Hematopoietic multipotent progenitor cell treated with erythropoietin and hydrocortisone succinate and interleukin-3 and kit ligand, for 6 days (in vitro differentiated cells): ENCODE measurements at regions not wholly inside any gene's neighbourhood (a gene's known extent, or its start where the extent isn't known, plus 50 kb on each side); places are given as distances from the start of the nearest gene placed in this dataset.

Source experiments
- DNase-seq: peaks from one replicate; pipeline ENCODE4 v3.0.0-alpha.2; 2015

DNA sequence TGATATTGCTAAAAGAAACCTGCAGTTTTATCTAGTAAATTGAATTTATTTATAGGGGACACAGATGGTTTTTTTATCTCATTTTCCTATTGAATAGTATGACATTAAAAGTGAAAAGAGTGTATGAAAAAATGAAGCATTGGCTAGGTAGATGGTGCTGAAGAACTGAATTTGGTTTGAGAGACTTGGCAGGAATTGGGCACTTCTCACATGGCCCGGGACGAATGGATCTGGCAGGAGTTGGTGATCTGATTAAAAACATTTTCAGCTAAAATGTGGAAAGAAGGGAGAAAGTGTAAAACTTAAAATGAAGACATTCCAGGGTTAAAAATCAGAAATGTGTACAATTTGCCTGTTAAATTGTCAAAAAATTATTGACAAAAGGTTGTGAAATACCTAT, 1088.5 kb upstream of the PABPC4L start:
- no peak for DNase-seq

DNA sequence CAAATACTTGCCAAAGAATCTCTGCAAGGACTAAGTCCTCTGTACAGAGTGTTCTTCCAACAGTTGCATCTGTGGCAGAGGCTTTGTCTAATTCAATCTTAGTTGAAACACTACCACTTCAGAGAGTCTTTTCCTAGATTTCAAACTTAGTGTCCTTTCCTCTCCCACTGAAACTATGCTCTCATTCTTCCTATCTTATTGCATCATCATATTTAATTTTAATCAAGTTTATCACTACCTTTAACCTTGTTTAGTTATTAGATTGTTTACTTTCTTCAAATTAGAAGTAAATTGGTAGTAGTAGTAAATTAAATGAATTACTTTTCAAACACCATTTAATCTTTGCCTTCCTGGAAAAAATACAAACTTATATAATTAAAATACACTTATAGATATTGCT, 1082.3 kb upstream of the PABPC4L start:
- DNase-seq, result no peak

DNA sequence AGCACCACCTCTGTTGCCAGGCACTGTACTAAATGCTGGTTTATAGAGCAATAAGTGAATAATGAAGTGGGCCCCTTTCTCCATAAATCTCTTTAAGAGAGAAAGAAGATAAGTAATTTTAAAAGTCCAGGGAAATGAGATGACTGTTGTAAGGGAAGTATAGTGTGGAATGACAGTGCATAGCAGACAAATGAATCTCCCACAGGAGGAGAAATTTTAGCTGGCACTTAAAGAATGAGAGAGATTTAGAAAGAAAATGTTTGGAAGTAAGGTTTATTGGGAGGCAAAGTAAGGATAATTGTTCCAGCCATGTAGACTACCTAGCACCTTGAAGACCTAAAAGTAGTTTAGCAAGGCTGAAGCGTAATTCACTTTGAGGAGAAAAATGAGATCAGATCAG, 1081.1 kb upstream of the PABPC4L start:
- no peak for DNase-seq

DNA sequence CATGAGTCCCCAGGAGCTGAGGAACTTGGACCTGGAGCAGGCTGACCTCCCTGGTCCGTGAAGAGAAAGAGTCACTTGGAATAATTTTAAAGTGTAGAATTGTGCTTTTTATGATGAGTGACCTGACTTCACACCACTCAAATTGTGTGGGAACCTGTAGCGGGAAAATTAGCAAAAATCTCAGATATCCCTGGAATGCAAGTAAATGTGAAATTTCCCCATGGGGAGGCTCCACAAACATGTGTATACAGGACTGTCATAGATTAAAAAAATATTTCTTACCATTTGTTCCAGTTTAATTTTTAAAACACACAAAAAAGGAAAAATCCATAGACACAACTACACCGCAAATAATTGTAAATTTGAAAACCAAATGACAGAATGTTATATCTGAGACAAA, 1079.6 kb upstream of the PABPC4L start:
- DNase-seq, result no peak

DNA sequence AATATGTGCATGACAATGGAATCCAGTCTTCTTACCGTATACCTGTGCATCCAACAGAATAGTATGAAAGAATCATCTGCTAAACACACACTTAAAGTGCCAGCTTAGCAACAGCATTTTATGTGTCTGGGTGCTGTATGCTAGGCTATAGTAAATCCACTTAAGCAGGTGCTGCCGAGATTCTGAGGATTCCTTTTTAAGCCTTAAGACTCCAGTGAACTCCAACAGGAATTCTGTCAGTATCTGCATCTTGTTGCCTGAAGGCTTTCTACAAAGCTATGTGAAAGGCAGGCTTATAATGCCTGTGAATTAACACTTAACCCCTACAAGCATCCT, 1076.4 kb upstream of the PABPC4L start:
- DNase-seq, result no peak

DNA sequence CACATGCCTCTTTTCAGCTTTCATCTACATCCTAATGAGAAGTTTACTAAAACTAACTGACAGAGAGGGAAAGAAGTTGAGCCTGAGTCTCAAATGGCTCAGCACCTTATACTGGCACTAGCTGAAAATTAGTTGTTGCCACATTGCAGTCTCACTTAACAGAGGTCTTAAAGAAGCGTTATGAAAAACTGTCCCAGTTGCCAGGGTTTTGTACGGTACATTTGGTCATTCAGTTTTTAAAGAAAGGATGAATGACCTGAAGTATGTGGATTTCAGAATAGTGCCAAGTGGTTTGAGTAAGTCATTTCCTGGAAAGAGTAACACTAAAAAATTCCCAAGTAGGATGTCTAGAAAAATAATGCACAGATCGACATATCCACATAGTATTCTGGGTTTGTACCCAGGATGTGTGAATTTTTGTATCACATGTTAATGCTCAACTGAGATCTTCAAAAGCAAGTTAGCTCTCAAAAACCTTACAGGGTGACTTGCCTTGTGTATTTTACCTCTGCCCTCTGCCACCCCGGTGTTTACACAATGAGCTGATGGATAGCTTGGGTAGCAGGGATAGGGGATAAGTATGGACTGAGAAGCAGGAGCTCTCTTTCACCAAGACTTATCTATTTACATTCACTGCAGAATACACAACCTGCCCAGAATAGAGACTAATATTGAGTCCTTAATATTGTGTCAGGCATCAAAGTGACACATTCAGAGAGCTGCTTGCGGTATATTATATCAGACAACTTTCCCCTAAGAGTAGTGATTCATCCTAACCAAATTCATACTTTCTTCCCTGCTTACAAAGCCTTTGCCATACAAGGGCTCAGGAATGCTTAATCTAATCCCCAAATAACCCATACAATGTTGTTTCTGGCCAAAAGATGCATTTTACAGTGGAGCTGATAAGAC, 1075.7 kb upstream of the PABPC4L start:
- DNase-seq, result no peak

DNA sequence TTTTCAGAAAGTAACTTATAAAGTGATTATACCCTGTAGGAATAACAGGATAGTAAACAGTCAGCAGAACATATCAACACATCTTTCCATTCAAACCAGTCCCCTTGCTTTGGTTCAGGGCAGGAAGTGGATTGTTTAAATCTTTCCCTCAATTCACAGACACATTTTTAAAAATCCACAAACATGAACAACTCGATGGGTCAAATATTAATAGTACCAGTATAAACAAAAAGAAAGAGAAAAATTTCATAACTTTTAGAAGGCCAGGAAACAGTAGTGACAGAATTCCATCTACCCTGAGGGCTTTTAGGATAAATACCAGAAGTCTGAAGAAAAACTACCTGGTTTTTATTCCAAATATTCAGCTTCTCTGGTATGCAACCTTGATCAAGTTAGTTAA, 1072.8 kb upstream of the PABPC4L start:
- DNase-seq, result no peak

DNA sequence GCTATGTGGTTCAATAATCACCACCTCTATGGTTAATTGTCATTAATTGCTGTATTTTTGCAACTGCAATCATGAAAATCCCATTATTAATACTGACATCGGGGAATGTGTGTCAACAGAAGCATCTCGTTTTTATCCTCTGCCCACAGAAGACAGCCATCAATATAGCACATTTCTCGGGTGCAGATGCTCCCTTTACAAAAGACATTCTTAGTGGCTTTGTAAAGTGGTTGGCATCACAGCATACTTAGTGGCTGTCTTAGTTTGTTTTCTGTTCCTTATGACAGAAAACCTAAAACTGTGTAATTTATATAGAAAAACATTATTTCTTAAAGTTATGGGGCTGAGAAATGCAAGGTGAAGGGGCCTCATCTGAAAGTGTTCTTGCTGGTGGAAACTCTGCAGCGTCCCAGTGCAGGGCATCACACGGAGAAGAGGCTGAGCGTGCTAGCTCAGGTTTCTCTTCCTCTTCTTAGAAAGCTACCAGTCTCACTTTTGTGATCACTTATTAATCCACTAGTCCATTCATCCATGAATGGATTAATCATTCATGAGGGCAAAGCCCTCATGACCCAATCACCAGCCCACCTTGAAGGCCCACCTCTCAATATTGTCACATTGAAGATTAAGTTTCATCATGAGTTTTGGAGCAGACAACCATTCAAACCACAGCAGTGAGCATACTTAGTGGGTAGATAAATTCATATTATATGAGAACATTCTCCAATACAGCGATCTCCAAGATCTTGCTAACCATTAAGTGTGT, 1067.7 kb upstream of the PABPC4L start:
- no peak for DNase-seq

DNA sequence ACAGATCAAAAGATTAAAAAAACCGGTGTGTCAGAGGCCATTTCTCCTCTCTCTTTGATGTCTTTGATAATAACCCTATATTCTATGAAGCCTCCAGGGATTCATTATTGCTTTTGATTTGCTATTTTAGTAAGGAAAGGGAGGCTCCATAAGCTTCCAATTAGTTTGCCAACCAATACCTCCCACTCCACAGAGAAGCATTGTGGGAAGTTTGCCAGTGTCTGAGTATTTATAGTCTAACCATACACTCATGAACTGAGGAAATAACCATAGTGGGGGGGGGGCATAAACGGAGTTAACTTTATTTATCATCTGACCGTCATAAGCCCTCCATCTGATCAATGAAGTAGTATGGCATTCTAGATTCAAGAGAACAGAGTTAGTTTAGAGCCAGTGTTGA, 1066.8 kb upstream of the PABPC4L start:
- no peak for DNase-seq

DNA sequence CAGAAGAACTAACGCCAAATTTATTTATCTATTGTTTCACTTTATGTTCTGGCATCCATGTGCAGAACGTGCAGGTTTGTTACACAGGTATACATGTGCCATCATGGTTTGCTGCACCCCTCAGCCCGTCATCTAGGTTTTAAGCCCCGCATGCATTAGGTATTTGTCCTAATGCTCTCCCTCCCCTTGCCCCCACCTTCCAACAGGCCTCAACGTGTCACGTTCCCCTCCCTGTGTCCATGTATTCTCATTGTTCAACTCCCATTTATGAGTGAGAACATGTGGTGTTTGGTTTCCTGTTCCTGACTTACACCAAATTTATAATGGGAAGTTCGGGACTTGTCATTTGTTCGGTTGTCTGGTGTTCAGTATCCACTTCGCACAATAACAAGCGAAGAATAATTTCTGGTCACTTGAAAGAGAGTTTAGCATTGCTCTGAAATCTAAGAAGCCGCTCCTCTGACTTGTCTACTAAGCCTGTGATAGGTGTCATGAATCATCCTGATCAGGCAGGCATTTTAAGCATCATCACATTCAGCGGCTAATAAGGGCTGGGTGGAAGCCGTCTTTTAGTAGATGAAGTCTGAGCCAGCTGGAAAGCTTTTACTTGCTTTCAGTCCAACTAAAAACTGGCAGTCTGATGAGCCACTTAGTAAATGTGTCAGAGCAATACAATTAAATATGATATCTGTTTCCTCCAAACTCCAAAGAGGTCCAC, 1065.7 kb upstream of the PABPC4L start:
- no peak for DNase-seq

DNA sequence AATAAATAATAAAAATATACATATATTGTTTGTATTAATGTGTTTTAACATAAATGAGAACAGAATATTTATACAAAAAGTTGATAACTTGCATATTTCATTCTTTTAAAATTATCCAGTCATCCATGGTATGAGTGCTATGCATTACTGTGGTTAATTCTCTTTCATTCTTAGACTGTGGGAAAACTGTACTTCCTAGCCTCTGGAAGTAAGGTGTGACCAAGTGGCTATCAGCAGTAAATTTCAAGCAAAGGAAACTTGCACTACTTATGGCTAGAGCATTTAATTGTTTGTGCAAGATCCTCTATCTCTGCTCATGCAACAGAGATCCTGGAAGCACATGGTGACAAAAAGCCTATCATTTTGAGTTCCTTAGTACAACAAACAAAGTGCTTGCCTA, 1054.5 kb upstream of the PABPC4L start:
- no peak for DNase-seq

DNA sequence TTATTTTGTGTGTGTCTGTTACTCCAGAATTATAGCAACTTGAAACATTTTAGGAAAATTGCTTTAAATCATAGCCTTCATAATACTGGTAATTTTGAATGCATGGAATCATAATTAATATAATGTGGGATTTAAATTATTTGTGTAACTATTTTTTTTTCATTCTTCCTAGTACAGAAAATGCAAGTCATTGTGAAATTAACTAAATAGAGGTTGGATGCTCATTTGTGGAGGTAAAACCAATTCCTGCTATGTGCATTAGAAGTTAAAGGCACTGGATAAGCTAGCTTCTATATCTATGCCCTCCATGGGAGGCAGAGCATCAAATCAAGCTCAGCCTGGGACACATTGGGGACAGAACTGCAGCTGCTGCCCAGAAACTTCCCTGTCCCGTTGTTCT, 1048.5 kb upstream of the PABPC4L start:
- no peak for DNase-seq

DNA sequence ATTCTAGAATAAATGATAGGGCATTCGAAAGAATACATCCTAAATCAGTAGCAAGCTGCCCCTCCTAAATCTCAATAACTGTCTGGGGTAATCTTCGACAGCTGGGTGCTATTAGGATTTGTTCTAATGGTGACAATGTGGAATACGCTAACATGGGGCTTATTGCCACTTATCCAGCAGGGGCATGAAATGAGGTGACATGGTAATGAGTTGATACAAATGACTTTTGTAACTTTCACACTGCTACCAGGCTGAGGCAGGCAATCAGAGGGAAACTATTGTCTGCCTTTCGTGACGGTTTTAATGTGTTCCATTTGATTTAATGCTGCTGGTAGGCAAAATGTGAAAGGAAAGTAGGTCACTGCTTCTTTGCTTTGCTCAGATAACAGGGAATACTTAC, 1047.4 kb upstream of the PABPC4L start:
- no peak for DNase-seq

DNA sequence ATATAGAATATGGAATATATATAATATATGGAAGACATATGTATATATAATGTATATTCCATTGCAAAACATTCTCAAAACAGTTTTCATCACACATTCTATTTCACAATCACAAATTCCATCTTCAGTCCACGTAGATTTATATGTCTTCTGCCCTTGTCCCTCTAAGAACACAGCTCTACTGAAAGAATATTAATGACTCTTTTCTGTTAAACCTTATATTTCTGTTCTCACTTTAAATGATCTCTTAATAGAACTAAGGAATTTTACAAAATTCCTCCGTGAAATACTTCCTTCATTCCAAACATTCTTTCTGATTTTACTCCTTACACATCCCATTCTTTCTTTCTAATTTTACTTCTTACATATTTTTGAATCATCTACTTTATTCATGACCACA, 1043.1 kb upstream of the PABPC4L start:
- DNase-seq, result no peak

DNA sequence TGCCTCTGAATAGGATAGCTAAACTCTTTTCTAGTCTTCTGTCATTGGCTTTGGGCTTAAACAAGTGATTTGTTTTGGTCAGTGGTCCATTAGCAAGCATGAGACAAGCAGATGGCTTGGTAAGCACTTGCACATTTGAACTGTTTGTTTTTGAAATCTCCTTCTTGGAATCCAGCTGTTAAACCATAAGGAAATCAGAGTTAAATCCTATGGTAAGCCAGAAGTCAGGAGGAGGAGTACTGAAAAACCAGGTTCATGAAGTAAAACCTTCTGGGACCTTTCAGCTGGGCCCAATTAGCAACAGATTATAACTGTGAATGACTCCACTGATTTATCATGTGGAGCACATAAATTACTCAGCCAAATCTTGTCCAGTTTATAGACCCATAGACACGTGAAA, 1042.5 kb upstream of the PABPC4L start:
- DNase-seq, result no peak

DNA sequence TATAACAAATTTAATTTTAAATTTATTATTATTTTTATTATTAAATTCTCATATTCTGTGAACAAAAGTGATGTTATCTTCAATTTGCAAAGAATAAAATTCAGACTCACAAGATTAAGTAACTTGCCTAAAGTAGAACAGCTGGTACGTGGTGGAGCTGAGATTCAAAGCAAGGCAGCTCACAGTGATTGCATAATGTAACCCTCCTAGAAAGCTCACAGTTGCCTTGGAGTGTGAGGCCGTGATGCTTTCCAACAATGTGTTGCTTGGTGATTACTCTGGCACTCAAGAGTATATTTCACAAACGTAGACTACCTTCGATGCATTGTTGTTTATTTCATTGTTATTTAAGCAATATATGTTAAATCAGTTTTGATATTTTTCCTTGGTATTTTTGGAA, 1039.2 kb upstream of the PABPC4L start:
- no peak for DNase-seq

DNA sequence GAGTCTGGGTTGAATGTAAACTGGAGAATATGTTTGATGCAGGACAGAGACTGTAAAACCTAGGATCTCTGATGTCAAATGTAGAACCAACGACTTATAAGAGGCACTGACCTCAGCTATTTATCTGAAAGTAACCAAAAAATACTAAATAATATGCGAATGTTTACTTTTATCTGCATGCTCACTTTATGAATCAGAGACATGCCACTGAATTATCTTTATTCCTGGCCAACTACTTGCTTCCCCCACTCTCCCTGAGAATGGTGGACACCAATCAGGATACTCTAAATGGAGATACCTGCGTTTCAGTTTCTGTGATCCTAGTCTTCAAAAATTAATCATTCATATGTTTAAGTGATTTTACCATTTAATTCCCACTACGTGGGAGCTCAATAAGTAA, 1038.4 kb upstream of the PABPC4L start:
- no peak for DNase-seq

DNA sequence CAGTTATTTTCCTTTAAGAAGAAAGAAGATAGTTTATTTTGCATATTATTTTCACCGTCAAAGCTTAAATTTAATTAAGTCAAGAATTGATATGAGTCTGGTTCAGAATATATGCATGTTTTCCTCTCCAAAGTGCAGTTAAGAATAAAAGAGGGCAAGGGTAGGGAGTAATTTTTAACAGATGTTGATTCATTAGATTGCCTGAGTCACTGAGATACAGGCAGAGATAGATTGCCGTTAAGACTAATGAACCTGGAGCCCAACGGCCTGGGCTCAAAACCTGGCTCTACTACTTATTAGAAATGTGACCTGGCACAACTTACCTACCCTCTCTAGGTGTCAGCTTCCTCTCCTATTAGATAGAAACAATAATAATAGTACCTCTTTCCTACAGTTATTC, 1037.4 kb upstream of the PABPC4L start:
- no peak for DNase-seq

DNA sequence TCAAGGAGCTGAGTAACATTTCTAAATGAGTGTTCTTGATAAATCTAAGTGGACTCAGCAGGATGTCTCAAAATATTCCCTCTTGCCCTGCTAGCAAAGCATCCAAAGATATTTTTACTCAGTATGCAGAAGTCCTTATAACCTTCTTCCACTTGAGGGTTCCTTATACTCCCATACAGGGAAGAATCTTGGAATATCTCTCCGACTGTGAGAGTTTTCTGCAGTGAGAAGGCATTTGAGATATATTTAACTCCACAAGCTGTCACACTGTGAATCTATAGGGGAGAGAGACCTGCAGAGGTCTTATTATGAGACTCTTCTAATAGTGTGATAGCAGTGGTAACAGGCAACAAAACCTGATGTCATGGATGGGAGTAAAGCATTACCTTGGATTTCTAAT, 1034.5 kb upstream of the PABPC4L start:
- no peak for DNase-seq

DNA sequence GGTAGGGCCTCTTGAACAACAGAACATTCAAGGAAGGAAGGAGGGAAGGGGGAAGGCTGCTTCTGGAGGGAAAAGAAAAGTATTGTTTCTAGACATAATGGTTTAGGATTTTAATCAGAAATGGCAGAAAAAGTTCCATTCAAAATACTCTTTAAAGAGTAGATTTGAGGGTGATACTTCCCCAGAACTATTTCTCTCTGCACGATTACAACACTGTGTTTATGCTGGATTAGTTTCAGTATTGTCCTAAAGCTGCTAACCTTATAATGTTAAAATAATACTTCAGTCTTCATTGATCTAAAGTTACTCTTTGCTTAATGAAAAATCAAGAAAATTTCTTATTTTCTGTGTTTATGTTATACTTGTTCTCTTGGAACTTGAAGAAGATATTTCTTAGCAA, 1026.3 kb upstream of the PABPC4L start:
- DNase-seq, result no peak

DNA sequence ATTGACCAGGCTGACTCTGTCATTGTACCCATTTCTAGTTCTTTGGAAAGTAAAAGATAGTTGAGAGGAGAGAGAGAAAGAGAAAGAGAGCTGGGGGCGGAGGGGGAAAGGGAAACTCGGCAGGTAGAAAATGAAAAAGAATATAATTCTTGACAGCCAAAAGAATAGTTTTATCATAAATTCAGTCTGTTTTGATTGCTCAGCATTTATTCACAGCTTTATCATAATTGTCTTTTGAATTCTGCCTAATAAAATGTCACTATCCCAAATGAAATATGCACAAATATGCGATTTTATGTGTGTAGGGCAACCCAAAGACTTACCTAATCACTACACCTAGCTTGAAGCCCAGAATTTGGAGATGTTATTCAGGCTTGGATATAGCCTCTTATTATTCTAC, 1024.0 kb upstream of the PABPC4L start:
- no peak for DNase-seq

DNA sequence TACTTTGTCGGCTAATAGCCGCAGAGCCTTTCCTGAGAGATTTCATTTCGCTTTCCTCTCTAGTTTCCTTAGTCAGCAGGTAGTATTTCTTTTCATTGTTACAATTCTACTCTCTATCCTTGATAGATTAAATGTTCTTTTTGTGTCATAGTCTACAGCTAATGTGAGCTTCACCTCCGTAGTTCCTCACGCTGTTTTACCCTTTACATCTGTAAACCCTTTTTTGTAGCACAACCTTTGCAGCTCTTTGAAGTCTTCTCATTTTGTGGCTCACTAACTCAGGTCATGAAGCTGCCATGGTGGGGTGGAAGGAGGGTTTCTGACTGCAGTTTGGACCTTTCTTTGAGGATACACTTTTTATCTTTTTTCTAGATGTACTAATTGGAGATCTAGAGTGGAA, 1008.8 kb upstream of the PABPC4L start:
- DNase-seq, result no peak

DNA sequence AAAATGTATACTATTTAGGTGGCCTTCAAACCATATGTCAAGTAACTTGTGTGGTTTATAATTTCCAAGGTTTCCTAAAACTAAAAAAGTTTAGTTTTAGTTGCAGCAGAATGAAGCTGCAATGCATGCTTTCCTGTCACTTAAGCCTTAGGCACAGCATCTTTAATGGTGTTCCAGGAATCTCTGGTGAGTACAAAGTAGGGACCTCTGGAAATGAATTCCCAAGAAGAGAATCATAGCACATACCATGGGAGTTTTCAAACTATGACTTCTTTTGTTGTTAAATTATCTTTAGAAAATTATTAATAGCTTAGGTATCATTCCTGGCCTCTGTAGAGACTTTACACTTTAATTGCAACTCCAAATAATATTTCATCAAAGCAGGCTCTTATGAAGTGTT, 1005.9 kb upstream of the PABPC4L start:
- no peak for DNase-seq

DNA sequence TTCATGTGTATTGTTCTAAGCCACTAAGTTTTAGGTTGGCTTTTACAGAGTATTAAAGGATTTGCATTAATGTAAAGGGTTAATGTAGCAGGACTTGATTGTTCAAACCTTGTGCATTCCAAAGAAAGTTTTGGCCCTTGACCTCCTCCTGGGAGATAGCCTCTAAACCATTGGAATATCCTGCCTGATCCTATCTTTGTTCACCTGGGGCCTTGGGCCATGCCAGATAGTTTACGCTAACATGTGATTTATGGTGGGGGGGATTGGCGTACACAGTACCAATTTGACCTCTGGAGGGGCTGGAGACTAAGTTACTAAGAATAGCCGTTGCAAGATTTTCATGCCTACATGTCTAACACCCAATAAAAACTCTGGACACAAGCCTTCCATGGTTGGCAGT, 1002.7 kb upstream of the PABPC4L start:
- no peak for DNase-seq
